GM21786 (cell line): ENCODE measurements at regions not wholly inside any gene's neighbourhood (a gene's known extent, or its start where the extent isn't known, plus 50 kb on each side); places are given as distances from the start of the nearest gene placed in this dataset.
"Not testable (repeated sequence)": the region's sequence is repeated elsewhere in the genome, so short reads cannot be mapped to it uniquely, and the experiment has no call there.

Experiments
- ATAC-seq: cut with Tn5 transposase; IDR thresholded peaks from one replicate; pipeline ENCODE4 v1.9.1; 2021; ENCODE audit not compliant: unreplicated experiment

GRCh38 chr7:45259966-45260646 lies 102.5 kb downstream of the RAMP3 start:
- no peak for ATAC-seq

- no peak for ATAC-seq
Observed at GRCh38 chr7:45267262-45267661, 109.7 kb downstream of the RAMP3 start.

- ATAC-seq, result no peak
Observed at GRCh38 chr7:45268013-45268412, 110.4 kb downstream of the RAMP3 start.

- ATAC-seq, result no peak
Observed at GRCh38 chr7:45269192-45269591, 111.6 kb downstream of the RAMP3 start.

- no peak for ATAC-seq
Observed at GRCh38 chr7:45278763-45279398, 121.3 kb downstream of the RAMP3 start.

- ATAC-seq, result not testable (repeated sequence)
Observed at GRCh38 chr7:45289611-45290010, 132.0 kb downstream of the RAMP3 start.

GRCh38 chr7:45290880-45291279 lies 133.3 kb downstream of the RAMP3 start:
- no peak for ATAC-seq

GRCh38 chr7:45292481-45292880 lies 134.9 kb downstream of the RAMP3 start:
- ATAC-seq, result no peak

- no peak for ATAC-seq
Observed at GRCh38 chr7:45293295-45293942, 135.8 kb downstream of the RAMP3 start.

- ATAC-seq, result no peak
Observed at GRCh38 chr7:45294559-45294958, 137.0 kb downstream of the RAMP3 start.

GRCh38 chr7:45295222-45295621 lies 137.6 kb downstream of the RAMP3 start:
- no peak for ATAC-seq

GRCh38 chr7:45296748-45297147 lies 139.2 kb downstream of the RAMP3 start:
- no peak for ATAC-seq

GRCh38 chr7:45306752-45307305 lies 149.2 kb downstream of the RAMP3 start:
- ATAC-seq, result no peak

GRCh38 chr7:45311597-45311996 lies 154.0 kb downstream of the RAMP3 start:
- ATAC-seq, result no peak

GRCh38 chr7:45315512-45315911 lies 157.9 kb downstream of the RAMP3 start:
- ATAC-seq, result not testable (repeated sequence)

GRCh38 chr7:45324683-45325237 lies 167.2 kb downstream of the RAMP3 start:
- no peak for ATAC-seq

GRCh38 chr7:45325378-45325777 lies 167.8 kb downstream of the RAMP3 start:
- no peak for ATAC-seq

- no peak for ATAC-seq
Observed at GRCh38 chr7:45328403-45328981, 170.9 kb downstream of the RAMP3 start.

GRCh38 chr7:45331563-45331962 lies 174.0 kb downstream of the RAMP3 start:
- ATAC-seq, result no peak

GRCh38 chr7:45335024-45335423 lies 177.4 kb downstream of the RAMP3 start:
- ATAC-seq, result not testable (repeated sequence)

- ATAC-seq, result no peak
Observed at GRCh38 chr7:45342236-45342635, 184.6 kb downstream of the RAMP3 start.
